Hepatocyte (in vitro differentiated cells): ENCODE measurements at regions not wholly inside any gene's neighbourhood (a gene's known extent, or its start where the extent isn't known, plus 50 kb on each side); places are given as distances from the start of the nearest gene placed in this dataset.

Source experiments
- DNase-seq: peaks from one replicate; pipeline ENCODE4 v3.0.0-alpha.2; 2016; ENCODE audit warnings: low spot score
- H2AFZ ChIP-seq: fragments of 200-600 bp; sonication (generic); 2 replicates; pipeline ENCODE4 v1.6.0; 2016; ENCODE audit warnings: antibody characterized with exemption, mild to moderate bottlenecking
- H3K27ac ChIP-seq: fragments of 200-600 bp; sonication (generic); 2 replicates; pipeline ENCODE4 v1.5.1; 2016; ENCODE audit warnings: mild to moderate bottlenecking
- H3K27me3 ChIP-seq: fragments of 200-600 bp; sonication (generic); 2 replicates; pipeline ENCODE4 v1.6.1; 2016
- H3K36me3 ChIP-seq: fragments of 200-600 bp; sonication (generic); replicated peaks from 2 replicates; pipeline ENCODE4 v1.5.1; 2016; ENCODE audit warnings: low read depth; ENCODE audit not compliant: insufficient read depth
- H3K4me1 ChIP-seq: fragments of 200-600 bp; sonication (generic); 2 replicates; pipeline ENCODE4 v1.5.1; 2016; ENCODE audit warnings: mild to moderate bottlenecking, moderate library complexity; ENCODE audit not compliant: insufficient read depth
- H3K4me2 ChIP-seq: fragments of 200-600 bp; sonication (generic); 2 replicates; pipeline ENCODE4 v1.6.0; 2016
- H3K4me3 ChIP-seq: fragments of 200-600 bp; sonication (generic); 2 replicates; pipeline ENCODE4 v1.5.1; 2016; ENCODE audit warnings: mild to moderate bottlenecking
- H3K79me2 ChIP-seq: fragments of 200-600 bp; sonication (generic); 2 replicates; pipeline ENCODE4 v1.6.0; 2017; ENCODE audit warnings: mild to moderate bottlenecking
- H3K9me2 ChIP-seq: fragments of 200-600 bp; sonication (generic); replicated peaks from 2 replicates; pipeline ENCODE4 v1.6.0; 2017; ENCODE audit warnings: mild to moderate bottlenecking; ENCODE audit not compliant: insufficient read depth
- H3K9me3 ChIP-seq: fragments of 200-600 bp; sonication (generic); 2 replicates; pipeline ENCODE4 v1.5.1; 2016; ENCODE audit warnings: low read depth, mild to moderate bottlenecking
- H4K20me1 ChIP-seq: fragments of 200-600 bp; sonication (generic); 2 replicates; pipeline ENCODE4 v1.6.0; 2016; ENCODE audit warnings: mild to moderate bottlenecking; ENCODE audit not compliant: insufficient read depth, poor library complexity, severe bottlenecking
- EZH2 ChIP-seq: fragments of 200-600 bp; sonication (generic); IDR thresholded peaks from 2 replicates; pipeline ENCODE4 v1.6.1; 2016; ENCODE audit warnings: antibody characterized with exemption, mild to moderate bottlenecking, borderline replicate concordance
- EZH2phosphoT487 ChIP-seq: fragments of 200-600 bp; sonication (generic); IDR thresholded peaks from one replicate; pipeline ENCODE4 v1.6.1; 2018; ENCODE audit warnings: antibody characterized with exemption, mild to moderate bottlenecking, low read depth, moderate library complexity; ENCODE audit not compliant: unreplicated experiment, severe bottlenecking
- WGBS: methylation state at CpG from one replicate; pipeline ENCODE4 v1.1.6; 2016; ENCODE audit warnings: low lambda C conversion rate; ENCODE audit errors: missing lambda C conversion rate; 5-methylcytosine and 5-hydroxymethylcytosine counted together
- TF ChIP-seq, protein P1 (sequence below): fragments of 200-600 bp; sonication (generic); IDR thresholded peaks from 2 replicates; pipeline ENCODE4 v1.5.1; 2016; ENCODE audit warnings: antibody characterized with exemption, mild to moderate bottlenecking; ENCODE audit not compliant: poor library complexity

- Histone ChIP-seq H3K27ac (no peak overlapping the region), H3K36me3 (no peaks in the 10 kb centered on the region), H3K27me3 (no peaks in the 10 kb centered on the region), H2AFZ (no peak overlapping the region), H3K79me2 (no peaks in the 10 kb centered on the region), H3K4me2 (no peak overlapping the region), H3K9me3 (no peaks in the 10 kb centered on the region), H3K4me1 (no peaks in the 10 kb centered on the region), H3K4me3 (no peak overlapping the region), H4K20me1 (no peaks in the 10 kb centered on the region), H3K9me2 (no peaks in the 10 kb centered on the region)
- no peak for DNase-seq
- 86% methylated on average over 1 of the region's 1 CpG for WGBS
- TF ChIP-seq, protein P1, sequence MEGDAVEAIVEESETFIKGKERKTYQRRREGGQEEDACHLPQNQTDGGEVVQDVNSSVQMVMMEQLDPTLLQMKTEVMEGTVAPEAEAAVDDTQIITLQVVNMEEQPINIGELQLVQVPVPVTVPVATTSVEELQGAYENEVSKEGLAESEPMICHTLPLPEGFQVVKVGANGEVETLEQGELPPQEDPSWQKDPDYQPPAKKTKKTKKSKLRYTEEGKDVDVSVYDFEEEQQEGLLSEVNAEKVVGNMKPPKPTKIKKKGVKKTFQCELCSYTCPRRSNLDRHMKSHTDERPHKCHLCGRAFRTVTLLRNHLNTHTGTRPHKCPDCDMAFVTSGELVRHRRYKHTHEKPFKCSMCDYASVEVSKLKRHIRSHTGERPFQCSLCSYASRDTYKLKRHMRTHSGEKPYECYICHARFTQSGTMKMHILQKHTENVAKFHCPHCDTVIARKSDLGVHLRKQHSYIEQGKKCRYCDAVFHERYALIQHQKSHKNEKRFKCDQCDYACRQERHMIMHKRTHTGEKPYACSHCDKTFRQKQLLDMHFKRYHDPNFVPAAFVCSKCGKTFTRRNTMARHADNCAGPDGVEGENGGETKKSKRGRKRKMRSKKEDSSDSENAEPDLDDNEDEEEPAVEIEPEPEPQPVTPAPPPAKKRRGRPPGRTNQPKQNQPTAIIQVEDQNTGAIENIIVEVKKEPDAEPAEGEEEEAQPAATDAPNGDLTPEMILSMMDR: no peak
- TF ChIP-seq EZH2phosphoT487: no peak
- TF ChIP-seq EZH2: no peak
These were observed 296.9 kb upstream of the AGTR1 start for GRCh38 chr3:148400754-148401153.

- Histone ChIP-seq H2AFZ (no peak overlapping the region), H3K4me3 (no peak overlapping the region), H3K9me2 (no peaks in the 10 kb centered on the region), H3K36me3 (no peaks in the 10 kb centered on the region), H3K27me3 (no peaks in the 10 kb centered on the region), H3K4me1 (no peaks in the 10 kb centered on the region), H3K79me2 (no peaks in the 10 kb centered on the region), H4K20me1 (no peaks in the 10 kb centered on the region), H3K9me3 (no peaks in the 10 kb centered on the region), H3K4me2 (no peak overlapping the region), H3K27ac (no peak overlapping the region)
- 86% methylated on average over 3 of the region's 3 CpGs for WGBS
- TF ChIP-seq EZH2 (no peak), EZH2phosphoT487 (no peak)
- TF ChIP-seq, protein P1: no peak
- DNase-seq: no peak
These were observed 289.0 kb upstream of the AGTR1 start for GRCh38 chr3:148408667-148409066.

GRCh38 chr3:148420242-148420641 is 277.5 kb upstream of the AGTR1 start:
- no peaks in the 10 kb centered on the region for H3K4me1 ChIP-seq
- no peaks in the 10 kb centered on the region for H4K20me1 ChIP-seq
- no peak for TF ChIP-seq EZH2phosphoT487
- TF ChIP-seq EZH2: no peak
- TF ChIP-seq, protein P1: no peak
- H3K27me3 ChIP-seq: no peaks in the 10 kb centered on the region
- H3K9me3 ChIP-seq: no peaks in the 10 kb centered on the region
- H3K9me2 ChIP-seq: no peaks in the 10 kb centered on the region
- no peak overlapping the region for H3K27ac ChIP-seq
- 81% methylated on average over 6 of the region's 6 CpGs for WGBS
- H2AFZ ChIP-seq: no peak overlapping the region
- H3K79me2 ChIP-seq: no peaks in the 10 kb centered on the region
- H3K4me3 ChIP-seq: no peak overlapping the region
- no peak for DNase-seq
- no peak overlapping the region for H3K4me2 ChIP-seq
- H3K36me3 ChIP-seq: no peaks in the 10 kb centered on the region
